Renal cortex interstitium (tissue), 11 donors: ENCODE measurements at regions not wholly inside any gene's neighbourhood (a gene's known extent, or its start where the extent isn't known, plus 50 kb on each side); places are given as distances from the start of the nearest gene placed in this dataset.
A peak's percentile ranks its signal among the peaks of the same experiment; 100 is the strongest.

Experiments used
- DNase-seq, 11 donors: peaks; one replicate each; pipeline ENCODE4 v3.0.0-alpha.2; 2013; ENCODE audit warnings: low read depth in 9 of 11, low spot score in 4 of 11; ENCODE audit errors: extremely low read depth in 1 of 11

DNA sequence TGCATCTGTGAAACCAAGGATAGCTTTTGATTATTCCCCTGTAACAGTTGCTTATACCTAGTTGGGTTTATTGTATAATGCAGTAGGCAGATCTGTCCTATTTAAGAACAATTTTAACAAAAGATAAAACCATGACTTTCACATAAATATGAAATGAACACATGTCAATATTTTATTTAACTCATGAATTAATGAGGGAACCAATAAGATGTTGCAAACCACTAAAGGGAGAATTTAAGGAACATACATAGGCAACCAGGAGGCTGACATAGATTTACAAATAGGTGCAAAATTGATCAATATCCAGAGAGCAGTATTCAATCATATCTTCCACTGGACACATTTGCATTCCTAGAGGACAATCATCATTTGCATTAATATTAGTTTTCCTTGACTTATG is 280.0 kb upstream of the BRINP1 start:
- no peak for DNase-seq

DNA sequence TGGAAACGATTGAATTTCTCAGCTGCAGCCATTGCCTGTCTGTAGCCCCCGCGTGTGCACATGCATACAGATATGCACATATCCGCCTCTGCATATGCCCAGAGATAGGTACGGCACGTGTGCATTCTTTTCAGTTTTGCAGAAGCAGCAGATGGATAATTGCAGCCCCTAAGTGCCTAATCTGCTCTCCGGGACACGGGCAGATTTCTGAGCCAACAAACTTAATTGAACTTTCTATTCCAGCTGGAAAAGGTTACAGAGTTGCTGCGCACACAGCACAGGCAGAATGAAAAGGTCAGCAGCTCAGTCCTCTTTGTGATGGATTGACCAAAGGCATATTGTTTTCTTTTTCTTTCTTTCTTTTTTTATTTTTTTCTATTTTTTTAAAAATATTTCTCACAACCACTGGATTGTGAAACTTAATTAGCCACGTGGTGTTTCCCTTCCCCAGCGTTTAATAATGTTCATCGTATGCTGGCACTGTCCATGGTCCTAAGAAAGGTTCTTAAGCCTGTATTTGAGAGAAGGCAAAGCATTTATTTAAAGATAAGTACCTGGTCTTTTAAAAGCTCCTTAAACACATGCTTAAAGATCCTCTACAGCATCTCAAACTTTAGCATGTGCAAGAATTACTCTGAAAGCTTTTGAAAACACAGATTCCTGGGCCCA is 270.2 kb upstream of the BRINP1 start:
- DNase-seq, result peak; percentile 9 to 62 (median 47)

DNA sequence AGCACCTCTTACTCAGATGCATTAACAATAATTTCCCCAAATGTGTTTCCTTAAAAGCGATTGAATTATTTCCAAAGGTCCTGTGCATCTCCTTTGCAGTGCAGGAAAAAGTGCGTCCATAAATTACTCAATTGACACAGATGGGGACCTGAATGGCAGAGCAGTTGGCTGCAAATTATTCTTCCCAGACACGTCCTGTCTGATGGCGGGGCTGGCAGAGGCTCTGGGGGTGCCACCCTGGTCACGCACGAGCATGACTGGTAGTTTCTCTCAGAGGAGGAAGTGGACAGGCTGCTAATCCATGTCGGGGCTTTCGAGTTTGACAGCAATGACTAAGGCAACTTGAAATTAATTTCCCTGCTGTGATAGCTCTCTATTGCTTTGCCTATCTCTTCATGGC is 264.8 kb upstream of the BRINP1 start:
- DNase-seq, result no peak

GRCh38 chr9:119611565-119611964 is 242.3 kb upstream of the BRINP1 start:
- DNase-seq, result no peak

DNA sequence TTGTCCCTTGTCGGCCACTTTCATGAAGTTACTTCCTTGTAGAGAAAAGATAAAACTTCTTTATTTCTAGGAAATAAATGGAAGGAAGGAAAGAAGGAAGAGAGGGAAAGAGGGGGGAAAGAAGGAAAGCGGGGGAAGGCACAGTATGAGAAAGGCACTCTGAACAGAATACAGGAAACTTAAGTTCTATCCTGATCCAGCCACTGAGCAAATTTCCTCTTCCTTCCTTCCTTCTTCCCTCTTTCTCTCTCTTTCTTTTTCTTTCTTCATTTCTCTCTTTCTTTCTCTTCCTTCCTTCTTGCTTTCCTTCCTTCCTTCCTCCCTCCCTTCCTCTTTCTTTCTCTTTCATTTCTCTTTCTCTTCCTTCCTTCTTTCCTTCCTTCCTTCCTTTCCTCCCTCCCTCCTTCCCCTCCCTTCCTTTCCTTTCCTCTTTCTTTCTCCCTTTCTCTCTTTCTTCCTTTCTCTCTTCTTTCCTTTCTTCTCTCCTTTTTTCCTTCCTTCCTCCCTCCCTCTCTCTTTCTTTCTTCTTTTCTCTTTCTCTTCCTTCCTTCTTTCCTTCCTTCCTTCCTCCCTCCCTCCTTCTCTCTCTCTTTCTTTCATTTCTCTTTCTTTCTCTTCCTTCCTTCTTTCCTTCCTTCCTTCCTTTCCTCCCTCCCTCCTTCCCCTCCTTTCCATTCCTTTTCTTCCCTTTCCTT is 240.2 kb upstream of the BRINP1 start:
- no peak for DNase-seq

- DNase-seq, result no peak
These were observed 232.4 kb upstream of the BRINP1 start for GRCh38 chr9:119601632-119602031.

- peak in 4 of 11 donors; percentile 1 to 22 (median 16) for DNase-seq
These were observed 228.3 kb upstream of the BRINP1 start for GRCh38 chr9:119597499-119597898.

DNA sequence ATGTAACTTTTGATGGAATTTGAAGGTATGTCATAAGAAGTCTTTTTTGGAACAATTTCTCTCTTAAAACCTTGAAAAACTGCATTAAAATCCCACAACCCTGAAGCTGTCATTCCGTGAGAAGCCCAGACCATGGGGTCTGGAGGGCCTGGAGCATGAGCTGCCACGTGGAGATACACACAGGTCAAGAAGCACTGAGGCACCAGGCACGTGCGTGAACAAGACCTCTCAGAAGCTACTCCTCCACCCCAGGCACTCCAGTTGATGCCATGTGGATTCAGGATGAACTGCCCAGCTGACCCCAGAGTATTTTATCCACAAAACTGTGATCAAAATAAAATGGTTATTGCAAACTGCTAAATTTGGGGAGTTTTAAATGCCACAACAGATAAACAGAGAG is 227.5 kb upstream of the BRINP1 start:
- no peak for DNase-seq

GRCh38 chr9:119588874-119589744 is 219.9 kb upstream of the BRINP1 start:
- DNase-seq, result peak in 6 of 11 donors; percentile 1 to 54 (median 44)

GRCh38 chr9:119577881-119578280 is 208.6 kb upstream of the BRINP1 start:
- DNase-seq, result no peak

DNA sequence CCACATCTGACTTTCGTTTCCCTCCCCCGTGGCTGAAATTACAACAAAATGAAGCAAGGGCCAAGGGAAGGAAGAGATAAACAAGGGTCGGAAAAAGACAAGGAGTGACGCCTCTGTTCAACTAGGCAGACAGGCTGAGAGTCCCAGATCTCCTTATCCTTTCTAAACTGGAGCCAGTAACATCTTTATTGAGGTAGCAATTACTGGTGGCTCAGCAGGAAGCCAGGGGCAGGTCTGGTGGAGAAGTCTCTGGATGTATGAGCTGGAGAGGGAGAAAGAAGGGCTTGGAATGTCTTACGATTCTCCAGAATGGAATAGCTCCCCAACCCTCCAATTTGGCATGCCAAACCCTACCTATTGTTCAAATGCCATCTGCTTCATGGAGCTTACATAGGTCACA is 190.8 kb upstream of the BRINP1 start:
- no peak for DNase-seq

- no peak for DNase-seq
These were observed 189.8 kb upstream of the BRINP1 start for GRCh38 chr9:119559056-119559455.

- peak; percentile 24 to 64 (median 55) for DNase-seq
These were observed 187.1 kb upstream of the BRINP1 start for GRCh38 chr9:119556129-119556875.

- no peak for DNase-seq
These were observed 175.3 kb upstream of the BRINP1 start for GRCh38 chr9:119544492-119544891.

- no peak for DNase-seq
These were observed 167.9 kb upstream of the BRINP1 start for GRCh38 chr9:119537138-119537537.

- DNase-seq, result peak in 7 of 11 donors; percentile 10 to 43 (median 31)
These were observed 164.3 kb upstream of the BRINP1 start for GRCh38 chr9:119533504-119533903.

GRCh38 chr9:119526698-119527097 is 157.5 kb upstream of the BRINP1 start:
- no peak for DNase-seq

- DNase-seq, result no peak
These were observed 154.3 kb upstream of the BRINP1 start for GRCh38 chr9:119523508-119523907.

GRCh38 chr9:119522381-119522780 is 153.1 kb upstream of the BRINP1 start:
- no peak for DNase-seq
